IMR-90 (cell line): ENCODE measurements at regions not wholly inside any gene's neighbourhood (a gene's known extent, or its start where the extent isn't known, plus 50 kb on each side); places are given as distances from the start of the nearest gene placed in this dataset.

Experiments used
- BHLHE40 ChIP-seq: fragments of 150-350 bp; IDR thresholded peaks from 2 replicates; pipeline ENCODE4 v1.6.1; 2016; ENCODE audit warnings: mild to moderate bottlenecking, low read depth, low read length
- CHD1 ChIP-seq: IDR thresholded peaks from 2 replicates; pipeline ENCODE4 v1.6.1; 2012; ENCODE audit warnings: low read depth, low read length, improper control_type of control experiment
- FOS ChIP-seq: fragments of 150-350 bp; IDR thresholded peaks from 2 replicates; pipeline ENCODE4 v1.6.1; 2016; ENCODE audit warnings: low read depth, low read length
- RAD21 ChIP-seq: IDR thresholded peaks from 2 replicates; pipeline ENCODE4 v1.6.1; 2012; ENCODE audit warnings: low read length, improper control_type of control experiment
- SMC3 ChIP-seq: fragments of 150-350 bp; IDR thresholded peaks from 2 replicates; pipeline ENCODE4 v1.6.1; 2016; ENCODE audit warnings: low read depth, mild to moderate bottlenecking, antibody characterized with exemption, low read length, moderate library complexity
- TF ChIP-seq, protein P1 (sequence below): conservative IDR thresholded peaks from 2 replicates; pipeline ENCODE4 v1.5.1; 2012; ENCODE audit warnings: mild to moderate bottlenecking, low read depth, low read length, improper control_type of control experiment

DNA sequence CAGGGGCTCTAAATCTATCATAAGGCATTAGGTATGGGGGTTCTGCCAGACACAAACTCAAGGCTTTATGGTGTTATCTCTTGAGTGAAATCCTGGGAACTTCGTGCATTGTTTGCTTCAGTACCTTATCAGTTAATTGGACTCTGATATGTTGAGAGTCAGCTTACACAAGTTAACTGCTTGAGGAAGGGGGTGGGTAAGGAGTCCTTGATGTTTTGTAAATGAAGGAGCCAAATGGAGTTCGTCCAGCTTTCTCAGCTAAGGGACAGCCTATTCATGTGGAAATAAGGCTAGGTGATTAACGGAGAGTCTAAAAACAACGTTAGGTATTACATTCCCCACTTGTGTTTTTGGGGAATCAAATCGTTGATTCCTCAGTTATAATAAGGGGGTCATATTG is 157.4 kb downstream of the TRIM27 start:
- TF ChIP-seq, protein P1, sequence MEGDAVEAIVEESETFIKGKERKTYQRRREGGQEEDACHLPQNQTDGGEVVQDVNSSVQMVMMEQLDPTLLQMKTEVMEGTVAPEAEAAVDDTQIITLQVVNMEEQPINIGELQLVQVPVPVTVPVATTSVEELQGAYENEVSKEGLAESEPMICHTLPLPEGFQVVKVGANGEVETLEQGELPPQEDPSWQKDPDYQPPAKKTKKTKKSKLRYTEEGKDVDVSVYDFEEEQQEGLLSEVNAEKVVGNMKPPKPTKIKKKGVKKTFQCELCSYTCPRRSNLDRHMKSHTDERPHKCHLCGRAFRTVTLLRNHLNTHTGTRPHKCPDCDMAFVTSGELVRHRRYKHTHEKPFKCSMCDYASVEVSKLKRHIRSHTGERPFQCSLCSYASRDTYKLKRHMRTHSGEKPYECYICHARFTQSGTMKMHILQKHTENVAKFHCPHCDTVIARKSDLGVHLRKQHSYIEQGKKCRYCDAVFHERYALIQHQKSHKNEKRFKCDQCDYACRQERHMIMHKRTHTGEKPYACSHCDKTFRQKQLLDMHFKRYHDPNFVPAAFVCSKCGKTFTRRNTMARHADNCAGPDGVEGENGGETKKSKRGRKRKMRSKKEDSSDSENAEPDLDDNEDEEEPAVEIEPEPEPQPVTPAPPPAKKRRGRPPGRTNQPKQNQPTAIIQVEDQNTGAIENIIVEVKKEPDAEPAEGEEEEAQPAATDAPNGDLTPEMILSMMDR: no peak
- no peak for TF ChIP-seq FOS
- TF ChIP-seq RAD21: no peak
- no peak for TF ChIP-seq CHD1
- TF ChIP-seq BHLHE40: no peak
- TF ChIP-seq SMC3: no peak
